WTC11 (cell line): ENCODE measurements at regions not wholly inside any gene's neighbourhood (a gene's known extent, or its start where the extent isn't known, plus 50 kb on each side); places are given as distances from the start of the nearest gene placed in this dataset.

Experiments used
- ATAC-seq: fragments of 200-7000 bp; cut with Tn5 transposase; 2 replicates; pipeline ENCODE4 v1.10.0; 2021; ENCODE audit warnings: mild to moderate bottlenecking, moderate library complexity
- CTCF ChIA-PET: fragments of 300-600 bp; sonication (Branson Sonifier 250); formaldehyde crosslinking; loops from one replicate; lab custom pipeline; 2021; ENCODE audit warnings: antibody characterized with exemption; lab: Charles Lee
- POLR2A ChIA-PET: fragments of 350-600 bp; sonication (Branson Sonifier 250); formaldehyde crosslinking; loops from one replicate; lab custom pipeline; 2021; ENCODE audit warnings: antibody characterized with exemption; lab: Charles Lee
- DNase-seq: peaks from one replicate; pipeline ENCODE4 v3.0.0; 2021; ENCODE audit warnings: low spot score
- H3K27ac Mint-ChIP-seq: 2 replicates; pipeline ENCODE4 v1.8.0; 2021; ENCODE audit warnings: mixed read lengths
- H3K27me3 Mint-ChIP-seq: 2 replicates; pipeline ENCODE4 v1.8.0; 2021; ENCODE audit warnings: low read depth, mild to moderate bottlenecking, moderate library complexity, mixed read lengths
- H3K36me3 Mint-ChIP-seq: 2 replicates; pipeline ENCODE4 v1.8.0; 2021; ENCODE audit warnings: mixed read lengths
- H3K4me1 Mint-ChIP-seq: 2 replicates; pipeline ENCODE4 v1.8.0; 2022; ENCODE audit warnings: mixed read lengths
- H3K4me3 Mint-ChIP-seq: 2 replicates; pipeline ENCODE4 v1.8.0; 2021; ENCODE audit warnings: mild to moderate bottlenecking, moderate library complexity, mixed read lengths
- H3K9me3 Mint-ChIP-seq: 2 replicates; pipeline ENCODE4 v1.8.0; 2021; ENCODE audit warnings: mixed read lengths
- AR ChIP-seq: fragments of 250-450 bp; sonication (Bioruptor Pico); IDR thresholded peaks from 2 replicates; pipeline ENCODE4 v1.9.0; 2021; ENCODE audit warnings: mild to moderate bottlenecking
- CREB1 ChIP-seq: sonication (generic); formaldehyde crosslinking; IDR thresholded peaks from 2 replicates; pipeline ENCODE4 v1.8.0; 2023; ENCODE audit warnings: mild to moderate bottlenecking, missing genetic modification reagents
- FOXJ3 ChIP-seq: sonication (generic); formaldehyde crosslinking; IDR thresholded peaks from 2 replicates; pipeline ENCODE4 v1.9.0; 2021; ENCODE audit warnings: missing genetic modification reagents, mild to moderate bottlenecking, borderline replicate concordance
- KAT7 ChIP-seq: sonication (generic); formaldehyde crosslinking; IDR thresholded peaks from 2 replicates; pipeline ENCODE4 v1.8.1; 2023; ENCODE audit warnings: missing genetic modification reagents, mild to moderate bottlenecking, borderline replicate concordance
- MYBL2 ChIP-seq: sonication (generic); formaldehyde crosslinking; IDR thresholded peaks from 2 replicates; pipeline ENCODE4 v1.8.1; 2023; ENCODE audit warnings: mild to moderate bottlenecking, moderate library complexity, missing genetic modification reagents
- NR1H2 ChIP-seq: sonication (generic); formaldehyde crosslinking; IDR thresholded peaks from 2 replicates; pipeline ENCODE4 v1.9.0; 2021; ENCODE audit warnings: mild to moderate bottlenecking, moderate library complexity, missing genetic modification reagents
- SMAD4 ChIP-seq: sonication (generic); formaldehyde crosslinking; IDR thresholded peaks from 2 replicates; pipeline ENCODE4 v1.8.0; 2022; ENCODE audit warnings: mild to moderate bottlenecking, missing genetic modification reagents
- USF1 ChIP-seq: sonication (generic); formaldehyde crosslinking; IDR thresholded peaks from 2 replicates; pipeline ENCODE4 v1.8.0; 2022; ENCODE audit warnings: mild to moderate bottlenecking, missing genetic modification reagents
- ZBTB21 ChIP-seq: sonication (generic); formaldehyde crosslinking; IDR thresholded peaks from 2 replicates; pipeline ENCODE4 v1.8.1; 2023; ENCODE audit warnings: mild to moderate bottlenecking, missing genetic modification reagents, borderline replicate concordance
- ZNF416 ChIP-seq: fragments of 250-450 bp; sonication (Bioruptor Pico); IDR thresholded peaks from 2 replicates; pipeline ENCODE4 v1.9.0; 2021; ENCODE audit warnings: mild to moderate bottlenecking, inconsistent platforms
- ZNF425 ChIP-seq: fragments of 250-450 bp; sonication (Bioruptor Pico); conservative IDR thresholded peaks from 2 replicates; pipeline ENCODE4 v1.9.0; 2021; ENCODE audit warnings: mild to moderate bottlenecking
- TF ChIP-seq, protein P1 (sequence below): sonication (generic); formaldehyde crosslinking; IDR thresholded peaks from 2 replicates; pipeline ENCODE4 v1.8.0; 2022; ENCODE audit warnings: missing genetic modification reagents
- TF ChIP-seq, protein P2 (sequence below): sonication (generic); formaldehyde crosslinking; IDR thresholded peaks from 2 replicates; pipeline ENCODE4 v1.8.1; 2023; ENCODE audit warnings: mild to moderate bottlenecking, missing genetic modification reagents, moderate library complexity

DNA sequence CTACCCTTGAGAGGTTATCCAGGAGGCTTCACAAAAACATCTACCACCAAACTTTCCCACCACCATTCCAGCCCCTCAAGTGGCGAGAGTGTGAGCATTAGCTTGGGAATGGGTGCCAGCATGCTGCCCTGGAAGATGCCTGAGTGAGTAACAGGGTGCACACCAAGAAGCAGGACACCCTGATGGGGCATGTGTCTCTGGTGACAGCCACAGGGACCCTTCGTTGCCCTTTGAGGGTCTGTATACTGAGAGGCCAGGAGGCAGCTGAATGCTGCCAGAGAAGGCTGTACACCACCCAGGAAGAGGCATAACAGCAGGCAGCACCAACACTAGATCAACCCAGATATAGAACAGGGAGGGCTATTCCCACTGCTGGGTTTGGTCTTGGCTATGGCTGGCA, 233.6 kb upstream of the THSD7B start:
- POLR2A ChIA-PET, result no interaction called here
- no peak overlapping the region for H3K27ac Mint-ChIP-seq
- ATAC-seq (no peak), DNase-seq (no peak)
- CTCF ChIA-PET, result no interaction called here
- H3K4me1 Mint-ChIP-seq, result no peaks in the 10 kb centered on the region
- H3K27me3 Mint-ChIP-seq, result no peaks in the 10 kb centered on the region; the same call in 1 of the 2 replicates
- no peak overlapping the region for H3K4me3 Mint-ChIP-seq
- TF ChIP-seq, protein P1, sequence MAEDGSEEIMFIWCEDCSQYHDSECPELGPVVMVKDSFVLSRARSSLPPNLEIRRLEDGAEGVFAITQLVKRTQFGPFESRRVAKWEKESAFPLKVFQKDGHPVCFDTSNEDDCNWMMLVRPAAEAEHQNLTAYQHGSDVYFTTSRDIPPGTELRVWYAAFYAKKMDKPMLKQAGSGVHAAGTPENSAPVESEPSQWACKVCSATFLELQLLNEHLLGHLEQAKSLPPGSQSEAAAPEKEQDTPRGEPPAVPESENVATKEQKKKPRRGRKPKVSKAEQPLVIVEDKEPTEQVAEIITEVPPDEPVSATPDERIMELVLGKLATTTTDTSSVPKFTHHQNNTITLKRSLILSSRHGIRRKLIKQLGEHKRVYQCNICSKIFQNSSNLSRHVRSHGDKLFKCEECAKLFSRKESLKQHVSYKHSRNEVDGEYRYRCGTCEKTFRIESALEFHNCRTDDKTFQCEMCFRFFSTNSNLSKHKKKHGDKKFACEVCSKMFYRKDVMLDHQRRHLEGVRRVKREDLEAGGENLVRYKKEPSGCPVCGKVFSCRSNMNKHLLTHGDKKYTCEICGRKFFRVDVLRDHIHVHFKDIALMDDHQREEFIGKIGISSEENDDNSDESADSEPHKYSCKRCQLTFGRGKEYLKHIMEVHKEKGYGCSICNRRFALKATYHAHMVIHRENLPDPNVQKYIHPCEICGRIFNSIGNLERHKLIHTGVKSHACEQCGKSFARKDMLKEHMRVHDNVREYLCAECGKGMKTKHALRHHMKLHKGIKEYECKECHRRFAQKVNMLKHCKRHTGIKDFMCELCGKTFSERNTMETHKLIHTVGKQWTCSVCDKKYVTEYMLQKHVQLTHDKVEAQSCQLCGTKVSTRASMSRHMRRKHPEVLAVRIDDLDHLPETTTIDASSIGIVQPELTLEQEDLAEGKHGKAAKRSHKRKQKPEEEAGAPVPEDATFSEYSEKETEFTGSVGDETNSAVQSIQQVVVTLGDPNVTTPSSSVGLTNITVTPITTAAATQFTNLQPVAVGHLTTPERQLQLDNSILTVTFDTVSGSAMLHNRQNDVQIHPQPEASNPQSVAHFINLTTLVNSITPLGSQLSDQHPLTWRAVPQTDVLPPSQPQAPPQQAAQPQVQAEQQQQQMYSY (CRISPR knock-in tag), result no peak
- TF ChIP-seq FOXJ3 (CRISPR knock-in tag) (no peak), KAT7 (no peak), MYBL2 (CRISPR knock-in tag) (no peak), USF1 (CRISPR knock-in tag) (no peak), ZBTB21 (CRISPR knock-in tag) (no peak), ZNF425 (CRISPR knock-in tag) (no peak), NR1H2 (no peak), CREB1 (CRISPR knock-in tag) (no peak), ZNF416 (CRISPR knock-in tag) (no peak)
- TF ChIP-seq, protein P2, sequence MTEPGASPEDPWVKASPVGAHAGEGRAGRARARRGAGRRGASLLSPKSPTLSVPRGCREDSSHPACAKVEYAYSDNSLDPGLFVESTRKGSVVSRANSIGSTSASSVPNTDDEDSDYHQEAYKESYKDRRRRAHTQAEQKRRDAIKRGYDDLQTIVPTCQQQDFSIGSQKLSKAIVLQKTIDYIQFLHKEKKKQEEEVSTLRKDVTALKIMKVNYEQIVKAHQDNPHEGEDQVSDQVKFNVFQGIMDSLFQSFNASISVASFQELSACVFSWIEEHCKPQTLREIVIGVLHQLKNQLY (CRISPR knock-in tag), result no peak
- TF ChIP-seq, all 79 proteins: peak for 0
- Mint-ChIP-seq H3K36me3 (no peaks in the 10 kb centered on the region), H3K9me3 (peaks cover 5% of the 10 kb centered on the region)

DNA sequence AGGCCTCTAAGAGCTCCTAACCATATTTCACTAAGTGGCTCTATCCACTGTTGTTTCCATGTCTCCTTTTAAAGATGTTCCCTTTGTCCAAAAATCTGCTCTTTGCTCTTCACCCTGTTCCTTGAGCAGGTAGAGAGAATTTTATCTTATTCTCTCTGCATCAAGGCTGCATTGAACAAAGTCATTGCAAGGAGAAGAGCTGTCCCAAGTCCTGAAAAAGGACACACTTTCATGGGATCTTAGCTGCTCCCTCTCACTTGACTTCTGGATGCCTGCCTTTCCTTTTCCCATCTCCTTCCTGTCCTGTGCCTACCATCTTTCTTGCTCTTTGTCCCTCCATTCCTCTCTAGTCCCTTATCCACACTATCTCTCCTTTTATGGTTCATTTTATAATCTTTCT, 235.2 kb upstream of the THSD7B start:
- POLR2A ChIA-PET, result interaction anchor here (0.5 kb wide), 1 partner anchor 1675 kb away, joined by 3 read pairs; no protein-coding TSS in a partner anchor
- CTCF ChIA-PET, result no interaction called here

More for the DNA sequence above, 235.2 kb upstream of the THSD7B start:
- ATAC-seq, result 0 out of 2 replicates have a peak, but pooled peaks have one; percentile 20
- no peak for DNase-seq
- Mint-ChIP-seq H3K36me3 (no peaks in the 10 kb centered on the region), H3K9me3 (no peaks in the 10 kb centered on the region; the same call in 1 of the 2 replicates), H3K4me3 (no peak overlapping the region), H3K4me1 (no peaks in the 10 kb centered on the region), H3K27ac (no peak overlapping the region), H3K27me3 (no peaks in the 10 kb centered on the region; the same call in 1 of the 2 replicates)
- TF ChIP-seq, protein P1 (CRISPR knock-in tag), result no peak
- TF ChIP-seq AR (CRISPR knock-in tag) (no peak), SMAD4 (no peak)
